ENCODE measurements at regions not wholly inside any gene's neighbourhood (a gene's known extent, or its start where the extent isn't known, plus 50 kb on each side); places are given as distances from the start of the nearest gene placed in this dataset.

DNA sequence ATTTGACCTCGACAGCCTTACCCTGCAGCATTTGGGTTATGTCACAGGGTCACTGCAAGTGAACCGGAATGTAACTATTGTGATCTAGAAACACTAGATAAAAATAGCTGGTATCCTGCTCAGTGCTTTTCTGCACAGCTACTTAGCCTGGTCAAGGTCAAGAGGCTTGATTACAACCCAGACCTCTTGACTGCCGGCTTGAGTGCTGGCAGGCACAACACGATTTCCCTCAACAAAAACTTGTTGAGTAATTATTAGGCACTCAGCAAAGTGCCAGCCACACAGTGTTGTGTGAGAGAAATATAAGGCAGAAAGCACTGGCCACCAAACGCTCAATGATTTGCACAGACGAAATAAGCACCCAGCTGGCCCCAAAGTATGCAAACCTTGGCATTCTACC lies 156.7 kb downstream of the NUAK1 start:
- Histone ChIP-seq H3K4me3 (no peak overlapping the region), H3K27ac (no peak overlapping the region), H3K4me1 (peaks cover 0 to 12% (median 8%) of the 10 kb centered on the region in 4 donors), H3K36me3 (no peaks in the 10 kb centered on the region), H3K9me3 (no peaks in the 10 kb centered on the region), H3K27me3 (no peaks in the 10 kb centered on the region)
- ATAC-seq (ENCODE audit: low FRiP score in 2 of 2) (peak; percentile 27 to 74), DNase-seq (peak in 1 of 2 donors; percentile 58)
- TF ChIP-seq, protein P1, sequence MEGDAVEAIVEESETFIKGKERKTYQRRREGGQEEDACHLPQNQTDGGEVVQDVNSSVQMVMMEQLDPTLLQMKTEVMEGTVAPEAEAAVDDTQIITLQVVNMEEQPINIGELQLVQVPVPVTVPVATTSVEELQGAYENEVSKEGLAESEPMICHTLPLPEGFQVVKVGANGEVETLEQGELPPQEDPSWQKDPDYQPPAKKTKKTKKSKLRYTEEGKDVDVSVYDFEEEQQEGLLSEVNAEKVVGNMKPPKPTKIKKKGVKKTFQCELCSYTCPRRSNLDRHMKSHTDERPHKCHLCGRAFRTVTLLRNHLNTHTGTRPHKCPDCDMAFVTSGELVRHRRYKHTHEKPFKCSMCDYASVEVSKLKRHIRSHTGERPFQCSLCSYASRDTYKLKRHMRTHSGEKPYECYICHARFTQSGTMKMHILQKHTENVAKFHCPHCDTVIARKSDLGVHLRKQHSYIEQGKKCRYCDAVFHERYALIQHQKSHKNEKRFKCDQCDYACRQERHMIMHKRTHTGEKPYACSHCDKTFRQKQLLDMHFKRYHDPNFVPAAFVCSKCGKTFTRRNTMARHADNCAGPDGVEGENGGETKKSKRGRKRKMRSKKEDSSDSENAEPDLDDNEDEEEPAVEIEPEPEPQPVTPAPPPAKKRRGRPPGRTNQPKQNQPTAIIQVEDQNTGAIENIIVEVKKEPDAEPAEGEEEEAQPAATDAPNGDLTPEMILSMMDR (IDR thresholded peaks at IDR 0.05), result no peak
- TF ChIP-seq EP300 (IDR thresholded peaks at IDR 0.05) (no peak), POLR2AphosphoS5 (IDR thresholded peaks at IDR 0.05) (no peak), POLR2A (IDR thresholded peaks at IDR 0.05) (no peak)
- WGBS, 2 donors, result 48 to 54% methylated on average over 6 of the region's 6 CpGs

DNA sequence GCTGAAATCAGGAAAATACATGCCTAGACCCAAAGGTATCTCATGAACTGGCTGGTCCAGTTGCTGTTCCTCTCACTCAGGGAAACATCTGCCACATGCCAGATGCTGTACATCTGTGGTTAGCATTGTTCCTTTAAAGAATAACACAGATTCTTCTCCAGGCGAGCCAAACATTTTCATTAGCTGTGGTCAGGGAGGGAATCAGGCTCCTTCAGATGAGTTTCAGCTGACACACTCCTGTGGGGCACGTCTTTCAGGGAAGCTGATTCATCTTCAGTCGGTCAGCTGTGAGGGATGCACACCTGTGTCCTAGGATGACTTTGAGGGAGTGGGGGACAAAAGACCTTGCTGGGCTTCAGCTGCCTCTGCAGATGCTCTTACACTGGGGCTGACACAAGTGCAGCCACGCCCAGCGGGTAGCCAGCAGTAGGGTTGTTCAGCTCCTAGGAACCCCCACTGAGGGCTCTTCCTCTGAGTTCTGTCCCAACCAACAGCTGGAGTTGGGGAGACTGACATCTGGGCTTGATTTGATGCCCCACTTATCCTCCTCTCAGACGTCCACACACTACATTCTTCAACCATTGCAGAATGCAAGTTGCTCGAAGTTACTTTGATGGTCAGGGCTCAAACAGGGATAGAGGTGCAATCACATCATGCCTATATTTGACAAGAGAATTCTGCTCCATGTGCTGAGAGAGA lies 155.0 kb downstream of the NUAK1 start:
- ATAC-seq (ENCODE audit: low FRiP score in 2 of 2) (no peak), DNase-seq (no peak)
- Histone ChIP-seq H3K27ac (no peak overlapping the region), H3K4me1 (peaks cover 0 to 12% (median 8%) of the 10 kb centered on the region in 4 donors), H3K4me3 (no peak overlapping the region), H3K27me3 (no peaks in the 10 kb centered on the region), H3K9me3 (no peaks in the 10 kb centered on the region), H3K36me3 (no peaks in the 10 kb centered on the region)
- 75 to 76% methylated on average over 6 to 7 of the region's 7 CpGs for WGBS, 2 donors
- TF ChIP-seq EP300 (IDR thresholded peaks at IDR 0.05) (no peak), POLR2AphosphoS5 (IDR thresholded peaks at IDR 0.05) (no peak), POLR2A (IDR thresholded peaks at IDR 0.05) (no peak)
- TF ChIP-seq, protein P1 (IDR thresholded peaks at IDR 0.05), result no peak

DNA sequence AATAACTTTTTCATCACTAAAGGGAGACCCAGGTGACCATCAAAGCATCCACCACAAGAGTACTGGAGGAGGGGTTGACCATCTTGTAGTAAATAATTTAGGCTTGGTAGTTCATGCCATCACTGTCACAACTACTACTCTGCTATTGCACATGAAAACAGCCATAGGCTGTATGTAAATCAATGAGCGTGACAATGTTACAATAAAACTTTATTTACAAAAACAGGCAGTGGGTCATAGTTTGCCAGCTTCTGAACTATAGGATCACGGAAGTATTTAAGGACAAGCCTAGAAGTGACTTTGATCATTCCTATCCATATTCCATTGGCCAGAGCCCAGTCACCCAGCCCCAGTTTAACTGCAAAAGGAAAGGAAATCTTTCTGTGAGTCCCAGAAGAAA lies 153.4 kb downstream of the NUAK1 start:
- Histone ChIP-seq H3K36me3 (no peaks in the 10 kb centered on the region), H3K9me3 (no peaks in the 10 kb centered on the region), H3K27ac (no peak overlapping the region), H3K4me3 (no peak overlapping the region), H3K27me3 (no peaks in the 10 kb centered on the region), H3K4me1 (peaks cover 0 to 12% (median 8%) of the 10 kb centered on the region in 4 donors)
- TF ChIP-seq, protein P1 (IDR thresholded peaks at IDR 0.05), result no peak
- TF ChIP-seq POLR2AphosphoS5 (IDR thresholded peaks at IDR 0.05) (no peak), POLR2A (IDR thresholded peaks at IDR 0.05) (no peak), EP300 (IDR thresholded peaks at IDR 0.05) (no peak)
- no peak for ATAC-seq (ENCODE audit: low FRiP score in 2 of 2)
- 92% methylated on average over 2 of the region's 2 CpGs for WGBS, 2 donors
- DNase-seq, result no peak

DNA sequence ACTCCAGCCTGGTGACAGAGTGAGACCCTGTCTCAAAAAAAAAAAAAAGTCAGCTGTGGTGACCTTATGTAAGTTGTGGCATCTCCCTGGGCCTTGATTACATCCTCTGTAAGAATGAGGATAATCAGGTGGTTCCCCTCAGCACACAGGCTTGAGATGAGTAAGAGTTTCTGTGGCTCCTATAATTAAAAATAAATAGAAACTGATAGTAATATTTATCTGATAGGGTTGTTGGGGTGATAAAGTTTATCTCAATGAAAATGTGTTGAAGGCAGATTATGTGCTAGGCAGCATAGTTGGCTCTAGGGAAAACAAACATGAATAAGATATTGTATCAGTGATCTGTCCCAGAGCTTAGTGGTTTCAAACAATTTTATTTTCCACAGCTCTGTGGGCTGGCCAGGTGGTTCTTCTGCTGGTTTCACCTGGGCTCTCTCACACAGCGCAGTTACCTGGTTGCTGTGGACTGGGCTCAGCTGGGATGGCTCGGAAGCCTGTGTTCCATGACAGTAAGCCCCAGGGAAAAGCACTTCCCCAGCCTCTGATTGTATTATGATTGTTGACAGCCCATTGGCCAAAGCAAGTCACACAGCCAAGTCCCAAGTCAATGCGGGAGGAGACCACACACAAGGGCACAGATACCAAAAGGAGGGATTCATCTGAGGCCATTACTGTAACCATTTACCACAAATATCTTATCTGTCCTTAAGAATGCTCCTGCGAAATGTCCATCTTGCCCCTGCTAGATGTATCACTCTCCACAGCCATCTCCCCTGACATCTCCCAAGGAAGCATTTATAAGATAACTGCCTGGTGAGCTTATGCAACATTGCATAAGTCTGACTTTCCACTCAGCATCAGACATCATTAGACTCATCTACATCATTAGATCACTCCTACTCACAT lies 151.7 kb downstream of the NUAK1 start:
- WGBS, 2 donors, result 90 to 92% methylated on average over 2 to 4 of the region's 4 CpGs

More for the DNA sequence above, 151.7 kb downstream of the NUAK1 start:
- no peaks in the 10 kb centered on the region for H3K27me3 ChIP-seq
- H3K36me3 ChIP-seq, result no peaks in the 10 kb centered on the region
- H3K4me3 ChIP-seq, result no peak overlapping the region
- H3K4me1 ChIP-seq, result peaks cover 0 to 5% (median 5%) of the 10 kb centered on the region in 4 donors
- ATAC-seq (ENCODE audit: low FRiP score in 2 of 2) (peak in 1 of 2 donors; percentile 68), DNase-seq (no peak)
- H3K27ac ChIP-seq, result no peak overlapping the region
- H3K9me3 ChIP-seq, result no peaks in the 10 kb centered on the region
- TF ChIP-seq, protein P1 (IDR thresholded peaks at IDR 0.05), result no peak
- no peak for TF ChIP-seq POLR2A (IDR thresholded peaks at IDR 0.05)
- no peak for TF ChIP-seq POLR2AphosphoS5 (IDR thresholded peaks at IDR 0.05)
- TF ChIP-seq EP300 (IDR thresholded peaks at IDR 0.05), result no peak

Measured in upper lobe of left lung (tissue), 6 donors.